ENCODE measurements at regions not wholly inside any gene's neighbourhood (a gene's known extent, or its start where the extent isn't known, plus 50 kb on each side); places are given as distances from the start of the nearest gene placed in this dataset.

DNA sequence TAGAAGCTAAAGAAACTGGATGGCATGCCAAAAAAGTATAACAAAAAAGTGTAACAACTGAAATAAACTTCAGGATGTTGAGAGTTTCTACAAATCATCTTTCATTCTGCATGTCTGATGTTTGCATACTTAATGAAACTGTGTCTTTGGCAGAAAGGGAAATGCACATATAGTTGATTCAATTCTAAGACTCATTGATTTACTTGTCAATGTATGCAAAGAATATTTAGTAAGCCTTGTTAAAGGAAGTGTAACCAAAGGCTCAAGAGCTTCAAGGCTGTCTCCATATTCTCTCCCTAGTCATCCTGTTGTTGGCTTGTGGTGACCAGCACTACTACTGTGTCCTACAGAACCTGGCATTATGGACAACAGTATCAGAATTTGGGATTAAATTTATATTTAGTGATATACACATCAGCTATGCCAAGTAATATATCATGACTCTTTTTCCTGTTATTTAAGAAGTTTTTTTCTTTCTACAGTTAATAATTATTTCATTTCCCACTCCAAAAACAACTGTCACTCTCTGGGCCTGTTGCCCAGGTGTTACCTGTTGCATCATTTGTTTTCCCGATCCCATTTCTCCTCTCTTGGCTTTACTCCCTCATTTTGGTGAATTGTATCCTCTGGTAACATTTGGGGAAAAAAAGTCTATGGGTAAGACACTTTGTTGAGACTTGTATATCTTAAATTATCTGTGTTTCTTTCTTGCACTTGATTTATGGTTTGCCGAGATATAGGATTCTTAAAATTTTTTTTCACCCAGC lies 226.6 kb upstream of the BMPER start:
- no peak overlapping the region for H3K9ac ChIP-seq (ENCODE audit: low read length)
- H3K9me2 ChIP-seq (ENCODE audit: insufficient read depth), result no peaks in the 10 kb centered on the region
- H3K9me3 ChIP-seq (ENCODE audit: control insufficient read depth in 1 of 2, insufficient read depth in 1 of 2, low read depth in 1 of 2, low read length in 2 of 2), result no peaks in the 10 kb centered on the region
- POLR2A ChIA-PET, result no interaction called here
- BruUV-seq (replicated peaks), result no TSS peak
- no peak overlapping the region for H3K4me3 ChIP-seq (replicated peaks in 1 of 2; ENCODE audit: low read depth in 1 of 2, low read length in 2 of 2)
- DNase-seq (ENCODE audit: low read depth, low spot score), result no peak
- RAD21 ChIA-PET (ENCODE audit: low non-redundant PET in 1 of 2, low total read pairs in 2 of 2, uncharacterized antibody in 2 of 2, unreplicated experiment in 2 of 2), result no interaction called here
- ATAC-seq, result no peak
- H3K4me2 ChIP-seq (ENCODE audit: low read length), result no peak overlapping the region
- no peak overlapping the region for H2AFZ ChIP-seq (ENCODE audit: low read depth, low read length, poor library complexity, severe bottlenecking)
- H3K27ac ChIP-seq (ENCODE audit: low read depth, low read length), result no peak overlapping the region
- no peak for TF ChIP-seq CBX3 (IDR thresholded peaks at IDR 0.05; ENCODE audit: low read depth)
- no peak for TF ChIP-seq EZH2phosphoT487 (IDR thresholded peaks at IDR 0.05; ENCODE audit: borderline replicate concordance)
- TF ChIP-seq FOSL1 (IDR thresholded peaks at IDR 0.05; ENCODE audit: low read depth), result no peak
- TF ChIP-seq, protein P1, sequence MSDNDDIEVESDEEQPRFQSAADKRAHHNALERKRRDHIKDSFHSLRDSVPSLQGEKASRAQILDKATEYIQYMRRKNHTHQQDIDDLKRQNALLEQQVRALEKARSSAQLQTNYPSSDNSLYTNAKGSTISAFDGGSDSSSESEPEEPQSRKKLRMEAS (IDR thresholded peaks at IDR 0.05), result no peak
- no peaks in the 10 kb centered on the region for H3K36me3 ChIP-seq (ENCODE audit: control insufficient read depth in 1 of 2, insufficient read depth in 2 of 2, low read length in 2 of 2)
- CTCF ChIA-PET, result no interaction called here
- intact Hi-C loops (cut with micrococcal nuclease), result no loop called here
- H3K4me1 ChIP-seq (ENCODE audit: control insufficient read depth in 1 of 2, insufficient read depth in 2 of 2, low read length in 2 of 2), result no peaks in the 10 kb centered on the region
- H3K79me2 ChIP-seq (ENCODE audit: insufficient read depth, low read length), result no peaks in the 10 kb centered on the region
- no peaks in the 10 kb centered on the region for H4K20me1 ChIP-seq (ENCODE audit: insufficient read depth)
- H3K27me3 ChIP-seq (ENCODE audit: insufficient read depth, low read length), result no peaks in the 10 kb centered on the region

- Histone ChIP-seq H3K9me2 (ENCODE audit: insufficient read depth) (no peaks in the 10 kb centered on the region), H3K27me3 (ENCODE audit: insufficient read depth, low read length) (no peaks in the 10 kb centered on the region), H3K27ac (ENCODE audit: low read depth, low read length) (no peak overlapping the region), H3K36me3 (ENCODE audit: control insufficient read depth in 1 of 2, insufficient read depth in 2 of 2, low read length in 2 of 2) (no peaks in the 10 kb centered on the region), H3K9me3 (ENCODE audit: control insufficient read depth in 1 of 2, insufficient read depth in 1 of 2, low read depth in 1 of 2, low read length in 2 of 2) (no peaks in the 10 kb centered on the region), H3K4me1 (ENCODE audit: control insufficient read depth in 1 of 2, insufficient read depth in 2 of 2, low read length in 2 of 2) (no peaks in the 10 kb centered on the region), H3K9ac (ENCODE audit: low read length) (no peak overlapping the region), H3K4me2 (ENCODE audit: low read length) (no peak overlapping the region), H4K20me1 (ENCODE audit: insufficient read depth) (no peaks in the 10 kb centered on the region), H3K4me3 (replicated peaks in 1 of 2; ENCODE audit: low read depth in 1 of 2, low read length in 2 of 2) (no peak overlapping the region), H2AFZ (ENCODE audit: low read depth, low read length, poor library complexity, severe bottlenecking) (no peak overlapping the region), H3K79me2 (ENCODE audit: insufficient read depth, low read length) (no peaks in the 10 kb centered on the region)
- no peak for DNase-seq (ENCODE audit: low read depth, low spot score)
- intact Hi-C loops (cut with micrococcal nuclease), result no loop called here
- ChIA-PET POLR2A (no interaction called here), CTCF (no interaction called here), RAD21 (ENCODE audit: low non-redundant PET in 1 of 2, low total read pairs in 2 of 2, uncharacterized antibody in 2 of 2, unreplicated experiment in 2 of 2) (no interaction called here)
- ATAC-seq, result no peak
- no TSS peak for BruUV-seq (replicated peaks)
- no peak for TF ChIP-seq ELF1 (IDR thresholded peaks at IDR 0.05; ENCODE audit: borderline replicate concordance, low read depth)
- TF ChIP-seq JUND (IDR thresholded peaks at IDR 0.05), result no peak
- no peak for TF ChIP-seq SP1 (IDR thresholded peaks at IDR 0.05; ENCODE audit: low read depth)
- TF ChIP-seq, protein P1 (IDR thresholded peaks at IDR 0.05), result no peak
- no peak for TF ChIP-seq EZH2 (IDR thresholded peaks at IDR 0.05)
- no peak for TF ChIP-seq POLR2A (IDR thresholded peaks at IDR 0.05; ENCODE audit: borderline replicate concordance, extremely low read depth, insufficient read depth, insufficient read length)
- no peak for TF ChIP-seq EGR1 (IDR thresholded peaks at IDR 0.05; ENCODE audit: low read depth)
- TF ChIP-seq CEBPB (IDR thresholded peaks at IDR 0.05; ENCODE audit: low read depth), result no peak
- no peak for TF ChIP-seq ZNF274 (IDR thresholded peaks at IDR 0.05; ENCODE audit: low read depth, low read length)
- no peak for TF ChIP-seq RAD21 (IDR thresholded peaks at IDR 0.05; ENCODE audit: low read depth)
- TF ChIP-seq EZH2phosphoT487 (IDR thresholded peaks at IDR 0.05; ENCODE audit: borderline replicate concordance), result no peak
- no peak for TF ChIP-seq SIN3A (IDR thresholded peaks at IDR 0.05; ENCODE audit: low read depth)
- TF ChIP-seq, protein P2, sequence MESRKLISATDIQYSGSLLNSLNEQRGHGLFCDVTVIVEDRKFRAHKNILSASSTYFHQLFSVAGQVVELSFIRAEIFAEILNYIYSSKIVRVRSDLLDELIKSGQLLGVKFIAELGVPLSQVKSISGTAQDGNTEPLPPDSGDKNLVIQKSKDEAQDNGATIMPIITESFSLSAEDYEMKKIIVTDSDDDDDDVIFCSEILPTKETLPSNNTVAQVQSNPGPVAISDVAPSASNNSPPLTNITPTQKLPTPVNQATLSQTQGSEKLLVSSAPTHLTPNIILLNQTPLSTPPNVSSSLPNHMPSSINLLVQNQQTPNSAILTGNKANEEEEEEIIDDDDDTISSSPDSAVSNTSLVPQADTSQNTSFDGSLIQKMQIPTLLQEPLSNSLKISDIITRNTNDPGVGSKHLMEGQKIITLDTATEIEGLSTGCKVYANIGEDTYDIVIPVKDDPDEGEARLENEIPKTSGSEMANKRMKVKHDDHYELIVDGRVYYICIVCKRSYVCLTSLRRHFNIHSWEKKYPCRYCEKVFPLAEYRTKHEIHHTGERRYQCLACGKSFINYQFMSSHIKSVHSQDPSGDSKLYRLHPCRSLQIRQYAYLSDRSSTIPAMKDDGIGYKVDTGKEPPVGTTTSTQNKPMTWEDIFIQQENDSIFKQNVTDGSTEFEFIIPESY (IDR thresholded peaks at IDR 0.05; ENCODE audit: extremely low read depth, insufficient replicate concordance, low read length), result no peak
- TF ChIP-seq SRF (IDR thresholded peaks at IDR 0.05; ENCODE audit: low read depth), result no peak
- TF ChIP-seq CBX3 (IDR thresholded peaks at IDR 0.05; ENCODE audit: low read depth), result no peak
Measured at GRCh38 chr7:33680682-33681081, 224.7 kb upstream of the BMPER start.

All from HCT116 (cell line).